ENCODE measurements at regions not wholly inside any gene's neighbourhood (a gene's known extent, or its start where the extent isn't known, plus 50 kb on each side); places are given as distances from the start of the nearest gene placed in this dataset.

GRCh38 chr16:9040800-9041412, 50.5 kb upstream of the HAPSTR1 start:
- H3K9me3 ChIP-seq, result no peaks in the 10 kb centered on the region
- H3K4me3 ChIP-seq, result no peak overlapping the region
- H3K36me3 ChIP-seq, result no peaks in the 10 kb centered on the region
- intact Hi-C loops (cut with DNase I; ENCODE audit: low total_unique reads), result no loop called here
- no peak for DNase-seq
- TF ChIP-seq, protein P1, sequence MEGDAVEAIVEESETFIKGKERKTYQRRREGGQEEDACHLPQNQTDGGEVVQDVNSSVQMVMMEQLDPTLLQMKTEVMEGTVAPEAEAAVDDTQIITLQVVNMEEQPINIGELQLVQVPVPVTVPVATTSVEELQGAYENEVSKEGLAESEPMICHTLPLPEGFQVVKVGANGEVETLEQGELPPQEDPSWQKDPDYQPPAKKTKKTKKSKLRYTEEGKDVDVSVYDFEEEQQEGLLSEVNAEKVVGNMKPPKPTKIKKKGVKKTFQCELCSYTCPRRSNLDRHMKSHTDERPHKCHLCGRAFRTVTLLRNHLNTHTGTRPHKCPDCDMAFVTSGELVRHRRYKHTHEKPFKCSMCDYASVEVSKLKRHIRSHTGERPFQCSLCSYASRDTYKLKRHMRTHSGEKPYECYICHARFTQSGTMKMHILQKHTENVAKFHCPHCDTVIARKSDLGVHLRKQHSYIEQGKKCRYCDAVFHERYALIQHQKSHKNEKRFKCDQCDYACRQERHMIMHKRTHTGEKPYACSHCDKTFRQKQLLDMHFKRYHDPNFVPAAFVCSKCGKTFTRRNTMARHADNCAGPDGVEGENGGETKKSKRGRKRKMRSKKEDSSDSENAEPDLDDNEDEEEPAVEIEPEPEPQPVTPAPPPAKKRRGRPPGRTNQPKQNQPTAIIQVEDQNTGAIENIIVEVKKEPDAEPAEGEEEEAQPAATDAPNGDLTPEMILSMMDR (IDR thresholded peaks at IDR 0.05), result no peak
- H3K27me3 ChIP-seq, result no peaks in the 10 kb centered on the region
- H3K4me1 ChIP-seq, result peaks cover 0 to 4% (median 2%) of the 10 kb centered on the region in 4 donors
- H3K27ac ChIP-seq, result no peak overlapping the region
